ENCODE measurements at regions not wholly inside any gene's neighbourhood (a gene's known extent, or its start where the extent isn't known, plus 50 kb on each side); places are given as distances from the start of the nearest gene placed in this dataset.

DNA sequence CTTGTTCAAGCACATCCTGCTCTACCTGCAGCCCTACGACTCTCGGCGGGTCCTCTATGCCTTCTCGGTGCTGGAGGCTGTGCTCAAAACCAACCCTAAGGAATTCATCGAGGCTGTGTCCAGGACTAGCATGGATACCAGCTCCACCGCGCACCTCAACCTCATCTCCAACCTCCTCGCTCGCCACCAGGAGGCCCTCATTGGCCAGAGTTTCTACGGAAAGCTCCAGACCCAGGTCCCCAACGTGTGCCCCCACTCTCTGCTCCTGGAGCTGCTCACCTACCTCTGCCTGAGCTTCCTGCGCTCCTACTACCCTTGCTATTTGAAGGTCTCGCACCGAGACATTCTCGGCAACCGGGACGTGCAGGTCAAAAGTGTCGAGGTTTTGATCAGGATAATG is 74.3 kb upstream of the MORC3 start:
- Histone ChIP-seq H3K9ac (ENCODE audit: insufficient read depth in 1 of 2, low read depth in 2 of 2, low read length in 2 of 2) (peak overlapping the region in 1 of 2 experiments; percentile 50; a peak in 1 of 4 replicates), H3K36me3 (ENCODE audit: control insufficient read depth, insufficient read depth, low read length) (no peaks in the 10 kb centered on the region), H3K27ac (ENCODE audit: extremely low read depth, low read depth, low read length) (no peak overlapping the region), H4K20me1 (replicated peaks; ENCODE audit: control insufficient read depth, insufficient read depth, low read length) (no peaks in the 10 kb centered on the region; the same call in 1 of the 2 replicates), H2AFZ (ENCODE audit: low read depth, low read length) (0 out of 2 replicates have a peak overlapping the region, but pooled peaks have one; percentile 0), H3K79me2 (ENCODE audit: control insufficient read depth, insufficient read depth, low read length) (no peaks in the 10 kb centered on the region), H3K27me3 (ENCODE audit: control insufficient read depth in 2 of 2, insufficient read depth in 2 of 2, low read length in 2 of 2) (peaks cover 42 to 59% of the 10 kb centered on the region in 2 experiments), H3K9me3 (replicated peaks; ENCODE audit: control insufficient read depth, insufficient read depth, low read depth, low read length) (no peaks in the 10 kb centered on the region), H3K9me1 (ENCODE audit: control insufficient read depth, insufficient read depth, low read length) (no peaks in the 10 kb centered on the region), H3K4me3 (no peak overlapping the region), H3K4me1 (replicated peaks in 1 of 2; ENCODE audit: control insufficient read depth in 2 of 2, insufficient read depth in 2 of 2, low read length in 2 of 2) (peaks cover 0 to 8% of the 10 kb centered on the region in 2 experiments; a peak in 2 of 5 replicates), H3K4me2 (ENCODE audit: insufficient read depth, low read length) (peak overlapping the region; percentile 35; the same call in 1 of the 2 replicates)
- FAIRE-seq (no peak), ATAC-seq (peak; percentile 87), DNase-seq (ENCODE audit: extremely low read depth in 1 of 4, low spot score in 3 of 4) (peak in 2 of 4 experiments; percentile 27 to 28)
- ChIA-PET POLR2A (interaction anchor here (0.5 to 1.7 kb wide), 11 partner anchors 9 to 158 kb away, joined by 3 to 7 read pairs (median 3); partner anchors contain the start of gene MORC3), CTCF (ENCODE audit: low intra/inter-chr PET ratio) (interaction anchor here (0.7 kb wide), 1 partner anchor 144 kb away, joined by 3 read pairs; no protein-coding TSS in a partner anchor)
- no peak for TF ChIP-seq CEBPG (CRISPR knock-in tag; IDR thresholded peaks at IDR 0.05)
- TF ChIP-seq CEBPG (tag; conservative IDR thresholded peaks at IDR 0.05 in 1 of 2, IDR thresholded peaks at IDR 0.05 in 1 of 2), result no peak
- peak; percentile 38; the same call in 1 of the 2 replicates for TF ChIP-seq SMC3 (conservative IDR thresholded peaks at IDR 0.05; ENCODE audit: insufficient read depth, low read depth, low read length)
- TF ChIP-seq, protein P1, sequence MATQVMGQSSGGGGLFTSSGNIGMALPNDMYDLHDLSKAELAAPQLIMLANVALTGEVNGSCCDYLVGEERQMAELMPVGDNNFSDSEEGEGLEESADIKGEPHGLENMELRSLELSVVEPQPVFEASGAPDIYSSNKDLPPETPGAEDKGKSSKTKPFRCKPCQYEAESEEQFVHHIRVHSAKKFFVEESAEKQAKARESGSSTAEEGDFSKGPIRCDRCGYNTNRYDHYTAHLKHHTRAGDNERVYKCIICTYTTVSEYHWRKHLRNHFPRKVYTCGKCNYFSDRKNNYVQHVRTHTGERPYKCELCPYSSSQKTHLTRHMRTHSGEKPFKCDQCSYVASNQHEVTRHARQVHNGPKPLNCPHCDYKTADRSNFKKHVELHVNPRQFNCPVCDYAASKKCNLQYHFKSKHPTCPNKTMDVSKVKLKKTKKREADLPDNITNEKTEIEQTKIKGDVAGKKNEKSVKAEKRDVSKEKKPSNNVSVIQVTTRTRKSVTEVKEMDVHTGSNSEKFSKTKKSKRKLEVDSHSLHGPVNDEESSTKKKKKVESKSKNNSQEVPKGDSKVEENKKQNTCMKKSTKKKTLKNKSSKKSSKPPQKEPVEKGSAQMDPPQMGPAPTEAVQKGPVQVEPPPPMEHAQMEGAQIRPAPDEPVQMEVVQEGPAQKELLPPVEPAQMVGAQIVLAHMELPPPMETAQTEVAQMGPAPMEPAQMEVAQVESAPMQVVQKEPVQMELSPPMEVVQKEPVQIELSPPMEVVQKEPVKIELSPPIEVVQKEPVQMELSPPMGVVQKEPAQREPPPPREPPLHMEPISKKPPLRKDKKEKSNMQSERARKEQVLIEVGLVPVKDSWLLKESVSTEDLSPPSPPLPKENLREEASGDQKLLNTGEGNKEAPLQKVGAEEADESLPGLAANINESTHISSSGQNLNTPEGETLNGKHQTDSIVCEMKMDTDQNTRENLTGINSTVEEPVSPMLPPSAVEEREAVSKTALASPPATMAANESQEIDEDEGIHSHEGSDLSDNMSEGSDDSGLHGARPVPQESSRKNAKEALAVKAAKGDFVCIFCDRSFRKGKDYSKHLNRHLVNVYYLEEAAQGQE (IDR thresholded peaks at IDR 0.05; ENCODE audit: borderline replicate concordance), result peak; percentile 44; the same call in 1 of the 2 replicates
- TF ChIP-seq, protein P1 (CRISPR knock-in tag; IDR thresholded peaks at IDR 0.05; ENCODE audit: low read depth), result no peak
- TF ChIP-seq NRF1 (conservative IDR thresholded peaks at IDR 0.05 in 1 of 2, IDR thresholded peaks at IDR 0.05 in 1 of 2), result peak in 1 of 2 experiments; percentile 35; a peak in 2 of 4 replicates
- TF ChIP-seq, protein P2, sequence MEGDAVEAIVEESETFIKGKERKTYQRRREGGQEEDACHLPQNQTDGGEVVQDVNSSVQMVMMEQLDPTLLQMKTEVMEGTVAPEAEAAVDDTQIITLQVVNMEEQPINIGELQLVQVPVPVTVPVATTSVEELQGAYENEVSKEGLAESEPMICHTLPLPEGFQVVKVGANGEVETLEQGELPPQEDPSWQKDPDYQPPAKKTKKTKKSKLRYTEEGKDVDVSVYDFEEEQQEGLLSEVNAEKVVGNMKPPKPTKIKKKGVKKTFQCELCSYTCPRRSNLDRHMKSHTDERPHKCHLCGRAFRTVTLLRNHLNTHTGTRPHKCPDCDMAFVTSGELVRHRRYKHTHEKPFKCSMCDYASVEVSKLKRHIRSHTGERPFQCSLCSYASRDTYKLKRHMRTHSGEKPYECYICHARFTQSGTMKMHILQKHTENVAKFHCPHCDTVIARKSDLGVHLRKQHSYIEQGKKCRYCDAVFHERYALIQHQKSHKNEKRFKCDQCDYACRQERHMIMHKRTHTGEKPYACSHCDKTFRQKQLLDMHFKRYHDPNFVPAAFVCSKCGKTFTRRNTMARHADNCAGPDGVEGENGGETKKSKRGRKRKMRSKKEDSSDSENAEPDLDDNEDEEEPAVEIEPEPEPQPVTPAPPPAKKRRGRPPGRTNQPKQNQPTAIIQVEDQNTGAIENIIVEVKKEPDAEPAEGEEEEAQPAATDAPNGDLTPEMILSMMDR (IDR thresholded peaks at IDR 0.05 in 2 of 3, conservative IDR thresholded peaks at IDR 0.05 in 1 of 3; ENCODE audit: insufficient read depth in 2 of 3, low read depth in 1 of 3, low read length in 3 of 3), result peak in 2 of 3 experiments; percentile 53 to 54; a peak in 4 of 6 replicates
- peak in 1 of 2 experiments; percentile 42; a peak in 2 of 4 replicates for TF ChIP-seq RAD21 (CRISPR knock-in tag; conservative IDR thresholded peaks at IDR 0.05 in 1 of 2, IDR thresholded peaks at IDR 0.05 in 1 of 2)
- no peak for TF ChIP-seq NR4A1 (CRISPR knock-in tag; IDR thresholded peaks at IDR 0.05)
- no peak for TF ChIP-seq NR4A1 (tag; IDR thresholded peaks at IDR 0.05)
- TF ChIP-seq NCOA6 (IDR thresholded peaks at IDR 0.05), result no peak
- no TSS peak for BruUV-seq (replicated peaks)
- intact Hi-C loops (cut with micrococcal nuclease) (loop anchor here (5.0 kb wide), 1 partner anchor 87 kb away; no protein-coding TSS in a partner anchor), in situ Hi-C loops (cut with MboI) (no loop called here)
- 15% methylated on average over 18 of the region's 18 CpGs for WGBS (ENCODE audit: insufficient coverage, low coverage, missing lambda C conversion rate)

Data from K562 (cell line).